C1 segment of cervical spinal cord (tissue), 14 donors: ENCODE measurements at regions not wholly inside any gene's neighbourhood (a gene's known extent, or its start where the extent isn't known, plus 50 kb on each side); places are given as distances from the start of the nearest gene placed in this dataset.

ENCODE experiments used
- DNase-seq, 14 donors: peaks; one replicate each; lab custom pipeline; 2025; lab: John Stamatoyannopoulos, UW

DNA sequence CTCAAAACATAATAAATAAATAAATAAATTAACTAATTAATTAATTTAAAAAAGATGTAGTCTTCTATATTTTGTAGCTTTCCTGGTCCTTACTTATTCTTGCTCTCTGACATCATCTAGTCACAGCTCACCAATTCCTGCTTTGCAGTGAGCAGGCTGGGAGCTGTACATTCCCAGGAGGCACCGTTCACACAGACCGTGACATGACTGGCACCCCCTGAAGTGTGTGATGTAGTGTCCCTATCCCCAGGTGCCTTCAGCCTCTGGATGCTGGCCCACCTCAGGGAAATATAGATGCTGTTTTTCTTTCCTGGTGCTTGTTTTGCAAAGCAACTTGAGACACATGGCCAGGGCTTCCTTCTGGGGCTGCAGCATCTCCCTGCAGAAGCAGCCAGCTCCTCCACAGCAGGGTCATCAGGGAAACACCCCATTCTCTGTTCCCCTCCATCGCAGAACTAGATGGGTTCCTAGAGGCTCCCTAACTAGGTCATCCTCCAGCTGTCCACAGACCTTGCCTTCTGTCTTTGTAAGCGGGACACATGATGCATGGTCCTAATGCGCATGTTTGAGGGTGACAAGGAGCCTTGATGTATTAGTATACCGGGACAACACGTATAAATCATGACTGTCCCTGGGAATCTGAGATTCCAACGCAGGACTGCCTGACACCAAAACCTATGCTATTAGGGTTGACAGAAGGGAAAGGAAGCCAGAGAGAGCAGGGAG, 76.4 kb downstream of the RHOB start:
- no peak for DNase-seq

- DNase-seq = no peak
Measured at GRCh38 chr2:20523799-20524187, 76.9 kb downstream of the RHOB start.

DNA sequence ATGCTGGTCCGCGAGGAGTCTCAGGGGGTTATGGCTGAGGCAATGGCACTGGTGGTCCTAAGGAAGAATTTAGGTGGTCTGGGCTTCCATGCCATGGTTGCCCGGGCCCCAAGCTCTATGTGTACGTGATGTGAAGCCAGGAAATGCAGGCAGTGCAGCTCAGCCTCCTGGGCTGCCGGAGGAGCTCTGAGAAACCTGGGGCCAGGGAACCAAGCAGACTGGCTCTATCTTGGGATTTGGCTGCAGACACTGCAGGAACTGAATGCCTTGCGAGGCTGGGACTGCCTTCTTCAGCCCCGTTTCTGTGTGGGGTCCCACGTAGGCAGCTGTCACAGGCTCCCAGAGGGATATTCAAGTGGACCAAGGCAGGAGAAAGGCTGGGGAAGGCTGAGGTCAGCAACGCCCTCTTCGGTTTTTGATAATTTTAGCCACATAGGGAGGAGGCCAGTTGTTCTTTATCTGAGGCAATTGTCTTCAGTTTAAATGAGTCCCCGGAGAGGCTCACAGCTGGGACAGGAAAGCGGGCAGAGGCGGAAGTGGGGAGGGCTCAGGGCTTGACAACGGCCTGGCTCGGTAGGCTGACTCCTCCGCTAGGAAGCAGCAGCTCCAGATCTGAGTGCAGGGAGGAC, 77.7 kb downstream of the RHOB start:
- peak in 3 of 14 donors; percentile 36 to 59 (median 40) for DNase-seq

DNA sequence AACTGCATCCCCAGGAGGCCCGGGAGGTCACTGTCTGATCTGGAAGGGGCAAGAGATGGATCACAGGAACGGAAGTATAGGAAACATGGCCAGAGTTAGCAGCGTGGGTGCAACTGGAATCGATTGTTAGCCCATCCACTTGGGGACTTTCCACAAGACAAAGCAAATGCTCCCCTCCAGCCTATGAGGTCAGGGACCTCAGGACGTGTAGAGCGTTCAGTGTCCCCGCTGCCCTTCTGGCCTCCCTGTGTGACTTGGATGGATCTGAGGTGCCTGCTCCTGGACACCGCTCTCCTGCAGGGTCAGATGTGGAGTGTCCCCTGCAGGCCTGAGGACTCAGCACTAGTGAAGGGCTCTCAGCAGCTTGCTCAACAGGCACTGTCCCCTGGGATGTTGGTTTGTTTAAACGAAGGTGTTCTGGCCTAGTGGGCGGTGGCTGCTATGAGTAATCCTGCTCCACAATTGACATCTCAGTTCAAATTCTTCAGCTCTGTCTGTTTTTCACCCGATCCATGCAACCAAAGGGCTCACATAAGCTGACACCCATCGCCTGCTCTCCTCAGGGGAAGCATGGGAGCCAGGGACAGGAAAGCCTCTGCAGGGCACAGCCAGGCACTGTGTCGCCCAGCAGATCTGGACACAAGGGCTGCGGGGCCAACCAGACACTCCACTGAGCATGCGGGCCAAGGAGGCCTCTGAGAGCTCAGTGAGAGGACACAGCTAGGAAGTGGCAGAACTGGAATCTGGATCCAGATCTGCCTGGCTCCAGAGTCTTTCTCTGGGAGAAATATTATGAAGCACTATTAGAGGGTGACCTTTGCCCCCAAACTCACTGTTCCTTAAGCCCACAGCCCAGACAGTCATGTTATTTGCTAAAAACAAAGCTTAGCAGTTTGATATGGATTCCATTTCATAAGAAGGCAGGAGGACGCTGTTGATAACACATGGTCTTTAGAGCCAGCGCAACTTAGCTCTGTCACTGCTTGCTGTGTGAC, 78.5 kb downstream of the RHOB start:
- DNase-seq = peak in 2 of 14 donors; percentile 36 to 59

- no peak for DNase-seq
Measured at GRCh38 chr2:20526160-20526559, 79.3 kb downstream of the RHOB start.

- peak in 2 of 14 donors; percentile 40 for DNase-seq
Measured at GRCh38 chr2:20526708-20527107, 79.8 kb downstream of the RHOB start.

- no peak for DNase-seq
Measured at GRCh38 chr2:20528713-20529112, 81.8 kb downstream of the RHOB start.

DNA sequence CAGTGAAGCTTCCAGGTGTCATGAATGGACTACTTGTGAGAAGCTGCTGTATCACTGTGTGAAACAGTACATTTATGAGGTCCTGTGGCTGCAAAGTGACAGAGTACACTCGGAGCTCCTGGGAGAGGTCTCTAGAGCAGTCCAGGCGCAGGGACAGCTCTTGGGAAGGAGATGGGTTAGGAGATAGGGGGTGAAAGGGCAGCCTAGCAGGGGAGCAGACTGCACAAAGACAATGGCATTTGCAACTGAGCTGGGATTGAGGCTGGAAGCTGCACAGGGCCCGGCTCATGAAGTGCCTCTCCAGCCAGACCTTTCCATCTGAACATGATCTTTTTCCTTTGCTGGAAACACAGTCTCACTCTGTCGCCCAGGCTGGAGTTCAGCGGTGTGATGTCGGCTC, 83.6 kb downstream of the RHOB start:
- no peak for DNase-seq

GRCh38 chr2:20531633-20532262, 84.9 kb downstream of the RHOB start:
- DNase-seq = peak in 1 of 14 donors; percentile 34

DNA sequence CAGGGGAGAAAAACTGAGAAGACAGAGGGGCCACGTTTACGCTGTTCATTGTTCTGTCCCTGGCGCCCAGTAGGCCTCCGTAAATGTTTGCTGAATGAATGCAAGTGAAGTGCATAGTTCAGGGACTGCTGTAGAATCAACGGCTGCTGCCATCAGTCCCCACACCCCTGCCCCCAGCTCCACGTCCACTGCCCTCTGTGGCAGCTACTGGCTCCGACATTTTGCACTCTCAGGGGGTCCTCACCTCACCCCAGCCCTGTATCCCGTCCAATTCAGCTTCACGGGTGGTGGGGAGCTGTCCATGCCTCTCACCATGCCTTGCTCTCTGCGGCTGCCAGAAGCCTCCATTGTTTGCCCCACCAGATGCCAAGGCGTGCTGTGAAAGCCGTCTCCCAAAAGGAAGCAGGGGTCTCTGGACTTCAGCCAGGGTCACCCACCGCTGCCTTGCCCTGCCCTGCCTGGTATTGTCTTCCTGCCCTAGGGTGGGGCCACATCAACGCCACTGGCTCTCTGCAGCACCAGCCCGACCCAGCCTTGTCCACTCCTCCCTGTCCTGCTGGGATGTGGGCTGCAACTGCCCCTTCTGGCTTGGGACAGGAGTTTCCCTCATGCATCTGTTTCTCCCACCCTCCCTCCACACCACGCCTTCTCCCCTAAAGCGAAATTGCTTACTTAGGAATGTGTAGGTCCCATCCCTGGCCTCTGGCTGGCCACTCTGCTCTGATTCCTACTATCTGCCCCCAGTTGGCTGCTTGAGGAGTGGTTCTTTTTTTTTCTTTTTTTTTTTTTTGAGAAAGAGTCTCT, 86.0 kb downstream of the RHOB start:
- DNase-seq = no peak

GRCh38 chr2:20533993-20534622, 87.2 kb downstream of the RHOB start:
- DNase-seq = no peak

- DNase-seq = no peak
Measured at GRCh38 chr2:20534913-20535801, 88.3 kb downstream of the RHOB start.

DNA sequence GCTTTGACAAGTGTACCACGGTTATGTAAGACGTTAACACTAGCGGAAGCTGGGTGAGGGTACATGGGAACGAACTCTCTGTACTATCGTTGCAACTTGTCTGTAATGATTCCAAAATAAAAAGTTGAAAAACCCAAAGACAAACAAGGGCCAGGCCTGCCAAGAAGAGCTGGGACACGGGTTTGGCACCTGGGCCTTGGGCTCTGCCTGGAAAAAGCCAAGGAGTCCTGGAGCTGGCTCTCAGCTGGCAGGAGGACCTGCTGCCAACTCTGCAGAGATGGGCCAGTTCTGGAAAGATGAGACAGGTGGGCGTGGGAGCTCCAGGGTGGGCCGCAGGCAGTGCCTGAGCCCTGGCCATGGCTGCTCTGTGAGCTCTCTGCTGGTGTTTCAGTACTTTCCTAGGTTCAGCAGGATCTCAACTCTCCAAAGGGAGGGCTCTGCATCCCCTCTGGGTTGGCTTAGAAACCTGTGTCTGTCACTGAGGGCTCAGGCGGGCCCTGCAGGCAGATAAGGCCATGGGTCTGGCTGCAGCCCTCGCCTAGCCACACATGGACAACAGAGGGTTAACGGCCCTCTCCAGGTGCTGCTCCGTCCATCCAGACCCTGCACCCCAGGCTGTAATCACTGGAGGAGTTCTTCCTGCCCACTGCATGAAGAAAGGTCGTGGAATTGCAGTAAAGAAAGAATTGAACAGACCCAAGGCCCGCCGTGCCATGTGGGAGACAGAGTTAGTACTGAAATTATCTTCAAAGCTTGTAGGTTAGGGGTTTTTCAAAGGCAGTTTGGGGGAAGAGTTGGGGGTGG, 89.9 kb downstream of the RHOB start:
- peak in 9 of 14 donors; percentile 26 to 75 (median 50) for DNase-seq

GRCh38 chr2:20537423-20538307, 90.8 kb downstream of the RHOB start:
- DNase-seq = no peak

GRCh38 chr2:20538308-20539132, 91.6 kb downstream of the RHOB start:
- DNase-seq = no peak

GRCh38 chr2:20539133-20539719, 92.4 kb downstream of the RHOB start:
- peak in 1 of 14 donors; percentile 81 for DNase-seq
